Endothelial cell (in vitro differentiated cells): ENCODE measurements at regions not wholly inside any gene's neighbourhood (a gene's known extent, or its start where the extent isn't known, plus 50 kb on each side); places are given as distances from the start of the nearest gene placed in this dataset.

ENCODE experiments used
- DNase-seq: peaks from one replicate; pipeline ENCODE4 v3.0.0; 2021; ENCODE audit warnings: low spot score
- H3K27ac Mint-ChIP-seq: one replicate; pipeline ENCODE4 v1.8.0; 2021; ENCODE audit warnings: mixed read lengths, inconsistent platforms; ENCODE audit not compliant: unreplicated experiment
- H3K27me3 Mint-ChIP-seq: one replicate; pipeline ENCODE4 v1.8.0; 2021; ENCODE audit warnings: mild to moderate bottlenecking, moderate library complexity, mixed read lengths, inconsistent platforms; ENCODE audit not compliant: unreplicated experiment
- H3K36me3 Mint-ChIP-seq: one replicate; pipeline ENCODE4 v1.8.0; 2021; ENCODE audit warnings: mild to moderate bottlenecking, low read depth, mixed read lengths, inconsistent platforms; ENCODE audit not compliant: unreplicated experiment
- H3K4me1 Mint-ChIP-seq: one replicate; pipeline ENCODE4 v1.8.0; 2021; ENCODE audit warnings: mild to moderate bottlenecking, mixed read lengths, inconsistent platforms; ENCODE audit not compliant: unreplicated experiment
- H3K4me3 Mint-ChIP-seq: one replicate; pipeline ENCODE4 v1.8.0; 2021; ENCODE audit warnings: mild to moderate bottlenecking, mixed read lengths, inconsistent platforms; ENCODE audit not compliant: unreplicated experiment
- H3K9me3 Mint-ChIP-seq: one replicate; pipeline ENCODE4 v1.8.0; 2021; ENCODE audit warnings: mixed read lengths, inconsistent platforms; ENCODE audit not compliant: unreplicated experiment
- TF ChIP-seq, protein P1 (sequence below): fragments of 200-600 bp; sonication (generic); IDR thresholded peaks from one replicate; pipeline ENCODE4 v1.5.0; 2021; ENCODE audit warnings: antibody characterized with exemption; ENCODE audit not compliant: unreplicated experiment

DNA sequence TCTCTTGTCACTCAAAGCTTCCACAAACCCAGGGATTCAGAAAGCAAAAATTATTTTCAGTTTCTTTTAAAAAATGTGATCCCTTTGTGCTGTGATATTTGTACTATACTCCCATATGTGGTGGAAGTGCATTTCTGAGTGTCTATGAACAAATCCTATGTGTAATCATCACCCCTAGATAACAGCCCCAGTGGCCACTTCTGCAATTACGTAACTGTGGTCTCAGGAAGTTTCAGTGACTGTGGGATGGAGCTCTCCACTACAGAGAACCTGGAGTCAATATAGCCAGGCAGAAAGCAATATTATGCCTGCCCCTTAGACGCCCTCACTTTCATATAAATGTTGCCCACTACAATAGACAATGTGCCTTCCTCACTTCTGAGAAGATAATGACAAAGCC is 1101.7 kb upstream of the GHITM start:
- no peaks in the 10 kb centered on the region for H3K4me1 Mint-ChIP-seq
- no peak overlapping the region for H3K27ac Mint-ChIP-seq
- H3K9me3 Mint-ChIP-seq, result no peaks in the 10 kb centered on the region
- TF ChIP-seq, protein P1, sequence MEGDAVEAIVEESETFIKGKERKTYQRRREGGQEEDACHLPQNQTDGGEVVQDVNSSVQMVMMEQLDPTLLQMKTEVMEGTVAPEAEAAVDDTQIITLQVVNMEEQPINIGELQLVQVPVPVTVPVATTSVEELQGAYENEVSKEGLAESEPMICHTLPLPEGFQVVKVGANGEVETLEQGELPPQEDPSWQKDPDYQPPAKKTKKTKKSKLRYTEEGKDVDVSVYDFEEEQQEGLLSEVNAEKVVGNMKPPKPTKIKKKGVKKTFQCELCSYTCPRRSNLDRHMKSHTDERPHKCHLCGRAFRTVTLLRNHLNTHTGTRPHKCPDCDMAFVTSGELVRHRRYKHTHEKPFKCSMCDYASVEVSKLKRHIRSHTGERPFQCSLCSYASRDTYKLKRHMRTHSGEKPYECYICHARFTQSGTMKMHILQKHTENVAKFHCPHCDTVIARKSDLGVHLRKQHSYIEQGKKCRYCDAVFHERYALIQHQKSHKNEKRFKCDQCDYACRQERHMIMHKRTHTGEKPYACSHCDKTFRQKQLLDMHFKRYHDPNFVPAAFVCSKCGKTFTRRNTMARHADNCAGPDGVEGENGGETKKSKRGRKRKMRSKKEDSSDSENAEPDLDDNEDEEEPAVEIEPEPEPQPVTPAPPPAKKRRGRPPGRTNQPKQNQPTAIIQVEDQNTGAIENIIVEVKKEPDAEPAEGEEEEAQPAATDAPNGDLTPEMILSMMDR, result no peak
- no peak overlapping the region for H3K4me3 Mint-ChIP-seq
- DNase-seq, result no peak
- H3K36me3 Mint-ChIP-seq, result no peaks in the 10 kb centered on the region
- H3K27me3 Mint-ChIP-seq, result no peaks in the 10 kb centered on the region

DNA sequence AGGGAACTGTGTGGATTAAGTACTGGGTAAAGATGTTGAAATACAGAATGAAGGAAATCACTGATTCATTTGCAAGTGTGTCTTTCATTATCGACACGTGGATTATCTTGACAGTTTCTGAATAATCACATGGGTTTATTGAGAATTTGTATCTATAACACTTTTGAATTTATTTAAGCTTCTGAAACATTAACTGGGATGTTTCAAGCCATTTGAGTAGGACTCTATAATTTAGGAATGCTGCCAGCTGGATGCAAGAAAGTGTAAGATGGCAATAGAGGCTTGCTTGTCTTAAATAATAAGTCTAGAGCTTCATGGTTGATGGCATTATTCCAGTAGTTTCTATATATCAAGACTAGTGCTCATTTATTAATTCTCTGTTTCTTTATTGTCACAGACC is 1100.7 kb upstream of the GHITM start:
- TF ChIP-seq, protein P1, result no peak
- Mint-ChIP-seq H3K9me3 (no peaks in the 10 kb centered on the region), H3K27me3 (no peaks in the 10 kb centered on the region), H3K4me1 (no peaks in the 10 kb centered on the region), H3K4me3 (no peak overlapping the region), H3K27ac (no peak overlapping the region), H3K36me3 (no peaks in the 10 kb centered on the region)
- DNase-seq, result no peak

DNA sequence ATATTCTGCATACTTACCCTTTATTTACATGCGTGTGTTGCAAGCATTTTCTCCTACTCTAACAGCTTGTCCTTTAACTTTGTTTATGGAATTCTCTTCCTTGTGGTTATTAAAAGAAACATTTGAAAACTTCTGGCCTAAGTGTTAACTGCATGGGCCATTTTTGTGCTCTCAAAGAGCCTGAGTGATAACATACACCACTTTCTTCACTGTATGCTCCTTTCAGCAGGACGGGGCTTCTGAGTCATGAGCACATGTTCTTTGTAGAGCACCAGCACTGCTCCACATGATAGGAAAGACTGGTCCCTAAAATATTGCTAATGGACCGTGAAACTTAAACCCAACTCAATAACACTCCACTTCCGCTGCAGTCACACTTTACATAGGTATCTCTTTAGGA is 1093.6 kb upstream of the GHITM start:
- Mint-ChIP-seq H3K27ac (no peak overlapping the region), H3K27me3 (no peaks in the 10 kb centered on the region), H3K36me3 (no peaks in the 10 kb centered on the region), H3K4me3 (no peak overlapping the region), H3K4me1 (no peaks in the 10 kb centered on the region), H3K9me3 (no peaks in the 10 kb centered on the region)
- TF ChIP-seq, protein P1, result no peak
- DNase-seq, result no peak

DNA sequence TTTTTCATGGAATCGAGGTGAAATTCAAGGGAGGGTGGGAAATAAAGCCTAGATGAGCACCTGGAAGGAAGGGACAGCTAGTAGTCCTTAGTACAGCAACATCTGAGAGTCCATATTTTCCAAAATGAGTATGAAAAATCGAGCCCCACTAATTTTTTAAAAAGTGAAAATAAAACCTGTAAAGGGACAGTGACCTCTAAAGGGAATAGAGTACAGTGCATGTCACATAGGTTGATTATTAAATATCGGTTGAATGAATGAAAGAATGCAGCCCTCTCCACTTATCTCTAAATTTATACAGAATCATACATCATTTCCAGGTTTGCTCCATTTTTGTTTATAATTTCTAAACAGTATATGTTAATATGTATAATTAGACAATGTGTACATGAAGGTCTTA is 1088.5 kb upstream of the GHITM start:
- Mint-ChIP-seq H3K36me3 (no peaks in the 10 kb centered on the region), H3K27ac (no peak overlapping the region), H3K9me3 (no peaks in the 10 kb centered on the region), H3K4me1 (no peaks in the 10 kb centered on the region), H3K27me3 (no peaks in the 10 kb centered on the region), H3K4me3 (no peak overlapping the region)
- TF ChIP-seq, protein P1, result no peak
- no peak for DNase-seq

DNA sequence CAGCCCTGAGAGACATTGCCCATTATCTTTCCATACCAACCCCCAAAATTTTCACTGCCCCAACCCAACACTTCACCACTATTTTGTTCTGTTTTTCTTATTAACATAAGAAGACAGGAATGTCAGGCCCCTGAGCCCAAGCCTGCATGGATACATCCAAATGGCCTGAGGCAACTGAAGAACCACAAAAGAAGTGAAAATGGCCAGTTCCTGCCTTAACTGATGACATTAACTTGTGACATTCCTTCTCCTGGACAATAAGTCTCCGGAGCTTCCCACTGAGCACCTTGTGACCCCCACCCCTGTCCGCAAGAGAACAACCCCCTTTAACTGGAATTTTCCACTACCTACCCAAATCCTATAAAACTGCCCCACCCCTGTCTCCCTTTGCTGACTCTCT is 1076.4 kb upstream of the GHITM start:
- H3K4me1 Mint-ChIP-seq, result no peaks in the 10 kb centered on the region
- H3K9me3 Mint-ChIP-seq, result no peaks in the 10 kb centered on the region
- no peaks in the 10 kb centered on the region for H3K36me3 Mint-ChIP-seq
- TF ChIP-seq, protein P1, result no peak
- no peak overlapping the region for H3K27ac Mint-ChIP-seq
- H3K4me3 Mint-ChIP-seq, result no peak overlapping the region
- DNase-seq, result no peak
- no peaks in the 10 kb centered on the region for H3K27me3 Mint-ChIP-seq
